AG09319 (cell line): ENCODE measurements at regions not wholly inside any gene's neighbourhood (a gene's known extent, or its start where the extent isn't known, plus 50 kb on each side); places are given as distances from the start of the nearest gene placed in this dataset.

Experiments used
- DNase-seq: peaks from one replicate; pipeline ENCODE4 v3.0.0-alpha.2; 2010; ENCODE audit warnings: low read depth; ENCODE audit errors: extremely low read depth
- TF ChIP-seq, protein P1 (sequence below): IDR thresholded peaks from 2 replicates; pipeline ENCODE4 v1.5.1; 2011; ENCODE audit warnings: low read depth, mild to moderate bottlenecking, inconsistent platforms, low read length, moderate library complexity

DNA sequence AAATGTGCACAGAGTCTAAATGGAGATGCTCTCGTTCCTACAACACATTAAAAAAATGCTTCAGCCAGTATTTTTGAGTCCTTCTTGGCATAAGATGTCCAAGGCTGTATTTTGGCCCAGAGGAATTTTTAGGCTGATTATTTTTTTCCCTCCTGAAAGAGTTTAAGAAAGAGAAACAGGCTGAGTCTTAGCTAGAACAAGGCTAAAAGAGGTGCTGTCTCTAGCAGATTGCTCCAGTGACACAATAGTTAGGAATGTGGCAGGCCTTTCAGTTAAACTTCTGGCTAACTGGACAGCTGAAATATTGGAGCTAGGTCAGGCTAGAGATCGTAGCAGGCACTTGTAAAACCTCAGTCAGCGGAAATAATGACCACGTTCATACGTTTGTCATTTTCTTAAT lies 271.4 kb upstream of the RARB start:
- peak; percentile 11 for DNase-seq
- TF ChIP-seq, protein P1, sequence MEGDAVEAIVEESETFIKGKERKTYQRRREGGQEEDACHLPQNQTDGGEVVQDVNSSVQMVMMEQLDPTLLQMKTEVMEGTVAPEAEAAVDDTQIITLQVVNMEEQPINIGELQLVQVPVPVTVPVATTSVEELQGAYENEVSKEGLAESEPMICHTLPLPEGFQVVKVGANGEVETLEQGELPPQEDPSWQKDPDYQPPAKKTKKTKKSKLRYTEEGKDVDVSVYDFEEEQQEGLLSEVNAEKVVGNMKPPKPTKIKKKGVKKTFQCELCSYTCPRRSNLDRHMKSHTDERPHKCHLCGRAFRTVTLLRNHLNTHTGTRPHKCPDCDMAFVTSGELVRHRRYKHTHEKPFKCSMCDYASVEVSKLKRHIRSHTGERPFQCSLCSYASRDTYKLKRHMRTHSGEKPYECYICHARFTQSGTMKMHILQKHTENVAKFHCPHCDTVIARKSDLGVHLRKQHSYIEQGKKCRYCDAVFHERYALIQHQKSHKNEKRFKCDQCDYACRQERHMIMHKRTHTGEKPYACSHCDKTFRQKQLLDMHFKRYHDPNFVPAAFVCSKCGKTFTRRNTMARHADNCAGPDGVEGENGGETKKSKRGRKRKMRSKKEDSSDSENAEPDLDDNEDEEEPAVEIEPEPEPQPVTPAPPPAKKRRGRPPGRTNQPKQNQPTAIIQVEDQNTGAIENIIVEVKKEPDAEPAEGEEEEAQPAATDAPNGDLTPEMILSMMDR, result no peak

DNA sequence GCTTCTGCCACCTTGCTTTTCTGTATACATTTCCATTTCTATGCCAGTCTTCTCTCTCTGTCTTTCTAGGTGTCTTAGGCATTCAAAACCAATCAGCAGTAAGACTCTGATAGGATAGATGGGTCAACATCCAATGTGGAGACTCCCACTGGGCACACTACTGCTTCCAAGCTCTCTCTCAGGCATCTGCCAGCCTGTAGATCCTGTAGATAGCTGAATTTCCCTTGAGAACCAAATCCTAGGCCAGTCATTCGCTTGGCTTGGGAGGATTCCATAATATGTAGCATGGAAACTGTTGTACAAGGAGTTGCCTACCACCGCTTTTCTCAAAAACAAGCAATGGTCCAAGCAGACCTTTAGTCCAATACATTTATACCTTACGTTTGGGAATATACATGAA lies 262.8 kb upstream of the RARB start:
- TF ChIP-seq, protein P1, result no peak
- DNase-seq, result no peak

DNA sequence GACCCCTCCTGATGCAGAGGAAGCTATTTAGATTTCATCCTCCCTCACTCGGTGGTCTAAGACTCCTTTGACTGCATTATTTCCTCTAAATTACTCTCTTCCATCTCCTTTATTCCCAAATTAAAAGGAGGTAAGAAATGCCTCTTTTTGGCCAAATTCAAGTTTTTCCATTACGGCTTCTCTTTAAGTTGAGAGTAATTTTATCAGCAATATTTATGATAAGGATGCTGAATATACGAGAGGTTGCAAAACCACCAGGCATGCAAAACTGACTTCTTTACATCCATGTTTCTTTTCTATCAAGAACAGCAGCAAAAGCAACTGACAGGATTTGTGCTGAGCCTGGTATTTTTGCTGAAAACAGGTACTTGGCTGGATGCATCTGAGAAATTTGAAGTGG lies 262.0 kb upstream of the RARB start:
- TF ChIP-seq, protein P1, result no peak
- DNase-seq, result no peak

- no peak for DNase-seq
- TF ChIP-seq, protein P1, result no peak
These were observed 258.9 kb upstream of the RARB start for GRCh38 chr3:25169151-25169550.

DNA sequence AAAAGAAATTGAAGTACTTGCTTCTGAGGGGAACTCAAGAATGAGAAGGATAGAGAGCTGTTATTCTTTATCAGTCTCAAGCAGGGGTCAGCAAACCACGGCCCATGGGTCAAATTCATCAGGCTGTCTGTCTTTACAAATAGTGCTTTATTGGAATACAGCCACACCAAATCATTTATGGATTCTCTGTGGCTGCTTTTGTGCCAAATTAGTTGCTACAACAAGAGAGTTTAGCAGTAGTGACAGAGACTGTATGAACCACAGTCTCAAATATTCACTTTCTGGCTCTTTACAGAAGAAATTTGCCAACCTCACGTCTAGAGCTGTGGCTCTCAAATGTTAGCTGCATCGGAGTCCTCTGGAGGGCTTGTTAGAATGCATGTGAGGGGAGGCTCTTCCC lies 258.0 kb upstream of the RARB start:
- TF ChIP-seq, protein P1, result no peak
- DNase-seq, result no peak

DNA sequence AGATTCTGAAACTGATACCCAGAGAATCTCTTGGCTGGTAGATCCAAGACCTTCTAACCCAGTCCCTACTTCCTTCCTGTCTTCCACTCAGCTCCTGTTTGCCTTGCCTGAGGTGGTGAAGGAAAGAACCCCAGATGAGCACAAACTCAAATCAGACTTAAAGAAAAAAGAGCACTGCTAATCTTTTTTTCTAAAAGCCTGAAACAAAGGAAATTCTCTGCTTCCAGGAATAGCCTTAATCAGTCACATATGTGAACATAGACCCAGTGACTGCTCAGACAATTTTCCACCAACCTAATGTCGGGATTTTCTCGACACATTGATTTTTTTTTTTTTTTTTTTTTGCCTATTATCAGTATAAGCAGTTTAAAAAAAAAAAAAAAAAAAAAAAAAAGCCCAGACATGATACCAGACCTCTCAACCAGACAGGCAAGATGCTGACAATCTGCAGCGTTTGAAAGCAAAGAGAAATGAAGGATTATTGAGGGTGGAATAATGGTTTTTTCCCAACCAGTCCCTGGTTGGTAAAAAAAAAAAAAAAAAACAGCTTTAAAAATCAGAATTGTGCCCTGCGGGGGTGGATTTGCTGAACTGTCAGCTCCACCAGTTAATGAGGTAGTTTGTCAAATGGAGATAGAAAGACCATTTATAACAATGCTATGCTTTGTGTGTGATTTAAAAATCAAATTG lies 256.8 kb upstream of the RARB start:
- no peak for DNase-seq
- TF ChIP-seq, protein P1, result no peak

- TF ChIP-seq, protein P1, result no peak
- no peak for DNase-seq
These were observed 256.2 kb upstream of the RARB start for GRCh38 chr3:25171897-25172296.
